ENCODE measurements at regions not wholly inside any gene's neighbourhood (a gene's known extent, or its start where the extent isn't known, plus 50 kb on each side); places are given as distances from the start of the nearest gene placed in this dataset.
"Not testable (repeated sequence)": the region's sequence is repeated elsewhere in the genome, so short reads cannot be mapped to it uniquely, and the experiment has no call there.

GRCh38 chr14:30271811-30272323 lies 287.1 kb upstream of the G2E3 start:
- DNase-seq: no peak

- no peak for DNase-seq
Observed at GRCh38 chr14:30272848-30273832, 285.8 kb upstream of the G2E3 start.

GRCh38 chr14:30275604-30276003 lies 283.4 kb upstream of the G2E3 start:
- no peak for DNase-seq

- no peak for DNase-seq
Observed at GRCh38 chr14:30277268-30277667, 281.7 kb upstream of the G2E3 start.

GRCh38 chr14:30278856-30279255 lies 280.1 kb upstream of the G2E3 start:
- DNase-seq: not testable (repeated sequence)

GRCh38 chr14:30283822-30284446 lies 275.0 kb upstream of the G2E3 start:
- DNase-seq: peak; percentile 12

GRCh38 chr14:30284808-30285207 lies 274.1 kb upstream of the G2E3 start:
- DNase-seq: no peak

- DNase-seq: no peak
Observed at GRCh38 chr14:30287579-30288445, 271.1 kb upstream of the G2E3 start.

- DNase-seq: no peak
Observed at GRCh38 chr14:30290001-30290400, 269.0 kb upstream of the G2E3 start.

- no peak for DNase-seq
Observed at GRCh38 chr14:30291216-30291615, 267.7 kb upstream of the G2E3 start.

GRCh38 chr14:30292541-30292940 lies 266.4 kb upstream of the G2E3 start:
- DNase-seq: no peak

GRCh38 chr14:30295980-30296379 lies 263.0 kb upstream of the G2E3 start:
- DNase-seq: no peak

- no peak for DNase-seq
Observed at GRCh38 chr14:30296931-30297405, 262.0 kb upstream of the G2E3 start.

- DNase-seq: no peak
Observed at GRCh38 chr14:30297876-30298795, 260.8 kb upstream of the G2E3 start.

GRCh38 chr14:30299915-30300314 lies 259.0 kb upstream of the G2E3 start:
- DNase-seq: no peak

GRCh38 chr14:30303350-30303749 lies 255.6 kb upstream of the G2E3 start:
- no peak for DNase-seq

GRCh38 chr14:30305346-30305745 lies 253.6 kb upstream of the G2E3 start:
- no peak for DNase-seq

- no peak for DNase-seq
Observed at GRCh38 chr14:30309405-30309804, 249.6 kb upstream of the G2E3 start.

GRCh38 chr14:30312214-30312613 lies 246.7 kb upstream of the G2E3 start:
- no peak for DNase-seq

GRCh38 chr14:30317729-30318128 lies 241.2 kb upstream of the G2E3 start:
- DNase-seq: no peak

GRCh38 chr14:30322819-30323218 lies 236.1 kb upstream of the G2E3 start:
- no peak for DNase-seq

GRCh38 chr14:30330033-30330432 lies 228.9 kb upstream of the G2E3 start:
- DNase-seq: no peak

Measured in stimulated activated CD4-positive, alpha-beta T cell treated with anti-CD3 and anti-CD28 coated beads, Interleukin-4, amount 100 ng/mL, for 24 hours (primary cell).